Neural progenitor cell (in vitro differentiated cells): ENCODE measurements at regions not wholly inside any gene's neighbourhood (a gene's known extent, or its start where the extent isn't known, plus 50 kb on each side); places are given as distances from the start of the nearest gene placed in this dataset.

Experiments
- DNase-seq: peaks from one replicate; pipeline ENCODE4 v3.0.0-alpha.2; 2016; ENCODE audit warnings: low spot score
- H2AFZ ChIP-seq: fragments of 200-600 bp; sonication (generic); replicated peaks from 2 replicates; pipeline ENCODE4 v1.6.1; 2016; ENCODE audit warnings: antibody characterized with exemption
- H3F3A ChIP-seq: fragments of 200-600 bp; sonication (generic); 2 replicates; pipeline ENCODE4 v1.6.1; 2016; ENCODE audit warnings: antibody characterized with exemption, low read depth
- H3K27ac ChIP-seq: fragments of 200-600 bp; sonication (generic); 2 replicates; pipeline ENCODE4 v1.5.1; 2016; ENCODE audit warnings: mild to moderate bottlenecking
- H3K27me3 ChIP-seq: fragments of 200-600 bp; sonication (generic); 2 replicates; pipeline ENCODE4 v1.6.1; 2016; ENCODE audit warnings: mild to moderate bottlenecking, moderate library complexity
- H3K36me3 ChIP-seq: fragments of 200-600 bp; sonication (generic); 2 replicates; pipeline ENCODE4 v1.5.1; 2016
- H3K4me1 ChIP-seq: fragments of 200-600 bp; sonication (generic); 2 replicates; pipeline ENCODE4 v1.6.1; 2016; ENCODE audit warnings: mixed run types
- H3K4me2 ChIP-seq: fragments of 200-600 bp; sonication (generic); 2 replicates; pipeline ENCODE4 v1.6.1; 2016
- H3K4me3 ChIP-seq: fragments of 200-600 bp; sonication (generic); 2 replicates; pipeline ENCODE4 v1.5.1; 2016
- H3K79me2 ChIP-seq: fragments of 200-600 bp; sonication (generic); 2 replicates; pipeline ENCODE4 v1.6.1; 2016; ENCODE audit warnings: low read depth
- H3K9ac ChIP-seq: fragments of 200-600 bp; sonication (generic); 2 replicates; pipeline ENCODE4 v1.6.1; 2016
- H3K9me3 ChIP-seq: fragments of 200-600 bp; sonication (generic); 2 replicates; pipeline ENCODE4 v1.5.1; 2016; ENCODE audit warnings: low read depth
- H4K20me1 ChIP-seq: fragments of 200-600 bp; sonication (generic); 2 replicates; pipeline ENCODE4 v1.6.1; 2016; ENCODE audit warnings: low read depth
- H3K27ac Mint-ChIP-seq: 3 replicates; pipeline ENCODE4 v1.8.0; 2021; ENCODE audit warnings: mixed read lengths
- H3K27me3 Mint-ChIP-seq: 2 replicates; pipeline ENCODE4 v1.8.0; 2022; ENCODE audit warnings: low read depth, mild to moderate bottlenecking, inconsistent platforms, moderate library complexity, mixed read lengths; ENCODE audit not compliant: insufficient read depth
- H3K36me3 Mint-ChIP-seq: 3 replicates; pipeline ENCODE4 v1.8.0; 2021; ENCODE audit warnings: mixed read lengths
- H3K4me1 Mint-ChIP-seq: 3 replicates; pipeline ENCODE4 v1.8.0; 2021; ENCODE audit warnings: mixed read lengths
- H3K4me3 Mint-ChIP-seq: 3 replicates; pipeline ENCODE4 v1.8.0; 2021; ENCODE audit warnings: mild to moderate bottlenecking, moderate library complexity, mixed read lengths
- H3K9me3 Mint-ChIP-seq: 3 replicates; pipeline ENCODE4 v1.8.0; 2020; ENCODE audit warnings: mixed read lengths
- EZH2 ChIP-seq: fragments of 200-600 bp; sonication (generic); IDR thresholded peaks from 2 replicates; pipeline ENCODE4 v1.6.1; 2017; ENCODE audit warnings: antibody characterized with exemption, mild to moderate bottlenecking, moderate library complexity
- EZH2phosphoT487 ChIP-seq: fragments of 200-600 bp; sonication (generic); IDR thresholded peaks from 2 replicates; pipeline ENCODE4 v1.6.1; 2017; ENCODE audit warnings: antibody characterized with exemption
- TF ChIP-seq, protein P1 (sequence below): fragments of 200-600 bp; sonication (generic); IDR thresholded peaks from 2 replicates; pipeline ENCODE4 v1.5.1; 2017; ENCODE audit warnings: antibody characterized with exemption, mild to moderate bottlenecking

DNA sequence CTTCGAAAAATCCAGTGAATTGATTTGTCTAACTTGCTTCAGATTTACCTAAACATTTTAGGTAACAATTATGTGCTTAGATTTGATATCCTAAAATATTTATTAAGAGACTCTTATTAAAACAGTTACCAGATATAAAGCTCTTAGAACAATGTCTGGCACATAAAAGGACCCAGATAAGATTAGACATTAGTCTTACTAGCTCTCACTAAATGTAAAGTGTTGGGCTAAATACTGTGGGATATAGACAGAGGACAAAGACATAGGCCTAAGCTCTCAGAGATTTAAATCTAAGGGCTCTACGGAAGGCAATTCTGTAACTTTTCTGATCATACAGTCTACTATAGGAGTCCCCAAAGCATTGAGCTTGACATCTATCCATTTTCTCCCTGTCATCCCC lies 94.4 kb upstream of the TRPC3 start:
- Histone ChIP-seq H3K27ac (no peak overlapping the region), H3K9ac (no peak overlapping the region), H3K4me3 (no peak overlapping the region), H3K4me2 (no peak overlapping the region), H3K27me3 (no peaks in the 10 kb centered on the region), H3K36me3 (no peaks in the 10 kb centered on the region), H3K9me3 (no peaks in the 10 kb centered on the region), H3K4me1 (no peaks in the 10 kb centered on the region), H4K20me1 (no peaks in the 10 kb centered on the region), H2AFZ (no peak overlapping the region), H3F3A (no peaks in the 10 kb centered on the region), H3K79me2 (no peaks in the 10 kb centered on the region)
- no peak for DNase-seq
- Mint-ChIP-seq H3K4me1 (no peaks in the 10 kb centered on the region), H3K27me3 (peaks cover under 1% of the 10 kb centered on the region), H3K9me3 (no peaks in the 10 kb centered on the region), H3K4me3 (no peak overlapping the region), H3K36me3 (no peaks in the 10 kb centered on the region), H3K27ac (no peak overlapping the region)
- TF ChIP-seq, protein P1, sequence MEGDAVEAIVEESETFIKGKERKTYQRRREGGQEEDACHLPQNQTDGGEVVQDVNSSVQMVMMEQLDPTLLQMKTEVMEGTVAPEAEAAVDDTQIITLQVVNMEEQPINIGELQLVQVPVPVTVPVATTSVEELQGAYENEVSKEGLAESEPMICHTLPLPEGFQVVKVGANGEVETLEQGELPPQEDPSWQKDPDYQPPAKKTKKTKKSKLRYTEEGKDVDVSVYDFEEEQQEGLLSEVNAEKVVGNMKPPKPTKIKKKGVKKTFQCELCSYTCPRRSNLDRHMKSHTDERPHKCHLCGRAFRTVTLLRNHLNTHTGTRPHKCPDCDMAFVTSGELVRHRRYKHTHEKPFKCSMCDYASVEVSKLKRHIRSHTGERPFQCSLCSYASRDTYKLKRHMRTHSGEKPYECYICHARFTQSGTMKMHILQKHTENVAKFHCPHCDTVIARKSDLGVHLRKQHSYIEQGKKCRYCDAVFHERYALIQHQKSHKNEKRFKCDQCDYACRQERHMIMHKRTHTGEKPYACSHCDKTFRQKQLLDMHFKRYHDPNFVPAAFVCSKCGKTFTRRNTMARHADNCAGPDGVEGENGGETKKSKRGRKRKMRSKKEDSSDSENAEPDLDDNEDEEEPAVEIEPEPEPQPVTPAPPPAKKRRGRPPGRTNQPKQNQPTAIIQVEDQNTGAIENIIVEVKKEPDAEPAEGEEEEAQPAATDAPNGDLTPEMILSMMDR = no peak
- TF ChIP-seq EZH2 (no peak), EZH2phosphoT487 (no peak)

DNA sequence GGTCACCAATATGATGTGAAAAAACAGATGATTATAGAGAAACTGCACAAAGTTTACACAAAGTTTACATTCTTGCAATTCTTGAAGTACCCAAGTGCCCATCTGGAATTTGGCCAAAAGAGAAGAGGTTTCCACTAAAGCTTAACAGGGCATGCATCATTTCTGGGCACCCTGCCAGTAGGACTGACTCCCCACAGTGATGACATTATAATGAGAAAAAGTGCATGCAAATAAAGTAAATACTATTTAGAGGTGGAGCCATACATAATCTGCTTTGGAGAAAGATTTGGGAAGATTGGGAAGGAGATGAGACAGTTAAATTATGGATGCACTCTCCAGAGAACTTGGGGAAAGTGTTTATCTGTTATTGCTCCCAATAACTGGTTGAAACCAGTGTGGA lies 93.7 kb upstream of the TRPC3 start:
- Histone ChIP-seq H3K4me2 (no peak overlapping the region), H3K9ac (no peak overlapping the region), H3K36me3 (no peaks in the 10 kb centered on the region), H4K20me1 (no peaks in the 10 kb centered on the region), H3F3A (no peaks in the 10 kb centered on the region), H3K9me3 (no peaks in the 10 kb centered on the region), H3K4me3 (no peak overlapping the region), H3K79me2 (no peaks in the 10 kb centered on the region), H2AFZ (no peak overlapping the region), H3K27ac (no peak overlapping the region), H3K4me1 (no peaks in the 10 kb centered on the region), H3K27me3 (no peaks in the 10 kb centered on the region)
- H3K9me3 Mint-ChIP-seq = no peaks in the 10 kb centered on the region
- H3K27me3 Mint-ChIP-seq = peaks cover 3% of the 10 kb centered on the region
- DNase-seq = no peak
- H3K27ac Mint-ChIP-seq = no peak overlapping the region
- TF ChIP-seq, protein P1 = no peak
- TF ChIP-seq EZH2phosphoT487 = no peak
- TF ChIP-seq EZH2 = no peak
- no peaks in the 10 kb centered on the region for H3K36me3 Mint-ChIP-seq
- no peak overlapping the region for H3K4me3 Mint-ChIP-seq
- H3K4me1 Mint-ChIP-seq = no peaks in the 10 kb centered on the region

DNA sequence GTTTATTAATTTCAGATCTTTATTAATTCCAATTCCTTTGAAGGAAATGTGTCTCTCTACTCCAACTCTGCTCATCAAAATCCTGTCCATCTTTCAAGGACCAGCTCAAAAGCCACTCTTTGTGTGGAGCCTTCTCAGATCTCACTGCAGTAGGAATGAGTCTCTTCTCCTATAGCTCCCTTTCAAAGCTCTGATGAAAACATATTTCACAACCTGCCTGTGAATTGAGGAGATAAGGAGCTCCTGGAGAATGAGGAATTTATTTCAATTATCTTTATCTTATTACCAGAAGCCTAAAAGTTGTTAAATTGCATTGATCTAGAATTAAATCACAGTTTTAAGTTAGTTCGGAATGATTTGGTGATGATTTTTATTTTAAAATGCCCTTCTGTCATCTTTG lies 92.6 kb upstream of the TRPC3 start:
- H3K27me3 ChIP-seq = no peaks in the 10 kb centered on the region
- no peak overlapping the region for H3K27ac Mint-ChIP-seq
- H3K4me1 ChIP-seq = no peaks in the 10 kb centered on the region
- H3K9me3 ChIP-seq = no peaks in the 10 kb centered on the region
- peaks cover 3% of the 10 kb centered on the region for H3K27me3 Mint-ChIP-seq
- no peaks in the 10 kb centered on the region for H3K9me3 Mint-ChIP-seq
- no peak overlapping the region for H3K9ac ChIP-seq
- DNase-seq = no peak
- H2AFZ ChIP-seq = no peak overlapping the region
- no peaks in the 10 kb centered on the region for H4K20me1 ChIP-seq
- no peak overlapping the region for H3K4me2 ChIP-seq
- no peak overlapping the region for H3K4me3 ChIP-seq
- H3K4me3 Mint-ChIP-seq = no peak overlapping the region
- no peaks in the 10 kb centered on the region for H3K4me1 Mint-ChIP-seq
- H3K36me3 Mint-ChIP-seq = no peaks in the 10 kb centered on the region
- no peak overlapping the region for H3K27ac ChIP-seq
- TF ChIP-seq, protein P1 = no peak
- no peak for TF ChIP-seq EZH2
- no peaks in the 10 kb centered on the region for H3F3A ChIP-seq
- no peaks in the 10 kb centered on the region for H3K79me2 ChIP-seq
- H3K36me3 ChIP-seq = no peaks in the 10 kb centered on the region

DNA sequence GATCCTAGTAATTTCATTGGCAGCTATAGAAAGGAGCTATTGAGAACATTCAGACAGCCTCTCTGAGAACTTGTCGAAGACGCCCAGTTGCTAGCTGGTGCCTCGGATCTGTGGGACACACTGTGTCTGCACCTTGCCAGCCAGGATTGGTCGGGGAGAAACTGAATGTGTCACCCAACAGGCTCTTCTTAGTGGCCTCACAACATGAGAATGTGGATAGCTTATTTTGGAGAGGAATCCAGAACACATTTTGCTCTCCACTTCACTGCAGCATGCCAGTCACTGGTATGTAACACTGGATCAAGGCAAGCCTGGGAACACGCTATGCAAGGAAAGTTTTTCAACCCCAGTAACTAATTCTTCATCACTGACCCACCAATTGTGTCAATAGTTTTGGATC lies 89.5 kb upstream of the TRPC3 start:
- H3F3A ChIP-seq = no peaks in the 10 kb centered on the region
- H3K36me3 ChIP-seq = no peaks in the 10 kb centered on the region
- TF ChIP-seq, protein P1 = no peak
- H3K79me2 ChIP-seq = no peaks in the 10 kb centered on the region
- no peak overlapping the region for H3K9ac ChIP-seq
- H3K9me3 ChIP-seq = no peaks in the 10 kb centered on the region
- Mint-ChIP-seq H3K4me1 (no peaks in the 10 kb centered on the region), H3K27ac (no peak overlapping the region), H3K27me3 (peaks cover 3% of the 10 kb centered on the region), H3K36me3 (no peaks in the 10 kb centered on the region), H3K9me3 (no peaks in the 10 kb centered on the region), H3K4me3 (no peak overlapping the region)
- H3K27ac ChIP-seq = no peak overlapping the region
- H2AFZ ChIP-seq = no peak overlapping the region
- DNase-seq = no peak
- no peaks in the 10 kb centered on the region for H4K20me1 ChIP-seq
- H3K4me2 ChIP-seq = no peak overlapping the region
- no peaks in the 10 kb centered on the region for H3K4me1 ChIP-seq
- H3K4me3 ChIP-seq = no peak overlapping the region
- H3K27me3 ChIP-seq = no peaks in the 10 kb centered on the region
